ENCODE measurements at regions not wholly inside any gene's neighbourhood (a gene's known extent, or its start where the extent isn't known, plus 50 kb on each side); places are given as distances from the start of the nearest gene placed in this dataset.

GRCh38 chr18:66328296-66328878 is 275.5 kb downstream of the CDH19 start:
- no peak for DNase-seq
- Histone ChIP-seq H2BK12ac (ENCODE audit: low read length) (no peak overlapping the region), H2BK120ac (ENCODE audit: insufficient read depth, low read length, poor library complexity) (no peak overlapping the region), H3K4me2 (ENCODE audit: low read length) (no peak overlapping the region), H3K36me3 (ENCODE audit: control insufficient read depth in 1 of 2, insufficient read depth in 2 of 2, low read length in 2 of 2) (no peaks in the 10 kb centered on the region), H3K27ac (ENCODE audit: low read depth, low read length) (no peak overlapping the region), H2AFZ (ENCODE audit: insufficient read depth, low read length, poor library complexity) (no peak overlapping the region), H3K9ac (ENCODE audit: low read length) (no peak overlapping the region), H3K23ac (ENCODE audit: low read length) (no peak overlapping the region), H3K4me1 (ENCODE audit: control insufficient read depth in 1 of 2, insufficient read depth in 2 of 2, low read length in 2 of 2) (no peaks in the 10 kb centered on the region), H3K9me3 (ENCODE audit: insufficient read depth, low read depth, low read length) (no peaks in the 10 kb centered on the region), H2BK5ac (ENCODE audit: low read depth, low read length, poor library complexity) (no peak overlapping the region), H4K8ac (ENCODE audit: low read depth, low read length) (no peak overlapping the region), H3K4me3 (ENCODE audit: low read depth, low read length) (no peak overlapping the region), H3K18ac (ENCODE audit: low read length) (no peak overlapping the region), H4K12ac (ENCODE audit: low read depth, low read length) (no peak overlapping the region), H2AK5ac (ENCODE audit: low read length) (no peak overlapping the region), H3K79me2 (ENCODE audit: control insufficient read depth, insufficient read depth, low read length, poor library complexity) (no peaks in the 10 kb centered on the region), H3K79me1 (ENCODE audit: low read length) (no peaks in the 10 kb centered on the region), H3K27me3 (ENCODE audit: insufficient read depth, low read length) (no peaks in the 10 kb centered on the region), H4K91ac (ENCODE audit: low read depth, low read length) (no peak overlapping the region), H3K4ac (ENCODE audit: low read depth, low read length) (no peak overlapping the region), H3K14ac (ENCODE audit: low read length) (no peak overlapping the region)
- no CpG with 5 or more reads among the region's 4 CpGs for WGBS (ENCODE audit: extremely low coverage, insufficient coverage, insufficient read length)

GRCh38 chr18:66325251-66325650 is 278.6 kb downstream of the CDH19 start:
- no peak for DNase-seq
- Histone ChIP-seq H2BK120ac (ENCODE audit: insufficient read depth, low read length, poor library complexity) (no peak overlapping the region), H3K9ac (ENCODE audit: low read length) (no peak overlapping the region), H3K4ac (ENCODE audit: low read depth, low read length) (no peak overlapping the region), H3K36me3 (ENCODE audit: control insufficient read depth in 1 of 2, insufficient read depth in 2 of 2, low read length in 2 of 2) (no peaks in the 10 kb centered on the region), H2AK5ac (ENCODE audit: low read length) (no peak overlapping the region), H3K23ac (ENCODE audit: low read length) (no peak overlapping the region), H3K14ac (ENCODE audit: low read length) (no peak overlapping the region), H3K79me2 (ENCODE audit: control insufficient read depth, insufficient read depth, low read length, poor library complexity) (no peaks in the 10 kb centered on the region), H3K4me3 (ENCODE audit: low read depth, low read length) (no peak overlapping the region), H4K12ac (ENCODE audit: low read depth, low read length) (no peak overlapping the region), H3K27me3 (ENCODE audit: insufficient read depth, low read length) (no peaks in the 10 kb centered on the region), H2BK5ac (ENCODE audit: low read depth, low read length, poor library complexity) (no peak overlapping the region), H2AFZ (ENCODE audit: insufficient read depth, low read length, poor library complexity) (no peak overlapping the region), H3K9me3 (ENCODE audit: insufficient read depth, low read depth, low read length) (no peaks in the 10 kb centered on the region), H3K4me2 (ENCODE audit: low read length) (no peak overlapping the region), H2BK12ac (ENCODE audit: low read length) (no peak overlapping the region), H3K79me1 (ENCODE audit: low read length) (no peaks in the 10 kb centered on the region), H3K27ac (ENCODE audit: low read depth, low read length) (no peak overlapping the region), H3K18ac (ENCODE audit: low read length) (no peak overlapping the region), H4K8ac (ENCODE audit: low read depth, low read length) (no peak overlapping the region), H3K4me1 (ENCODE audit: control insufficient read depth in 1 of 2, insufficient read depth in 2 of 2, low read length in 2 of 2) (no peaks in the 10 kb centered on the region), H4K91ac (ENCODE audit: low read depth, low read length) (no peak overlapping the region)
- no CpG with 5 or more reads among the region's 5 CpGs for WGBS (ENCODE audit: extremely low coverage, insufficient coverage, insufficient read length)

GRCh38 chr18:66324616-66325015 is 279.3 kb downstream of the CDH19 start:
- no peak overlapping the region for H3K9ac ChIP-seq (ENCODE audit: low read length)
- no peak overlapping the region for H3K4me3 ChIP-seq (ENCODE audit: low read depth, low read length)
- H4K8ac ChIP-seq (ENCODE audit: low read depth, low read length) = no peak overlapping the region
- H2AFZ ChIP-seq (ENCODE audit: insufficient read depth, low read length, poor library complexity) = no peak overlapping the region
- H3K14ac ChIP-seq (ENCODE audit: low read length) = no peak overlapping the region
- no peak overlapping the region for H3K4ac ChIP-seq (ENCODE audit: low read depth, low read length)
- no peaks in the 10 kb centered on the region for H3K9me3 ChIP-seq (ENCODE audit: insufficient read depth, low read depth, low read length)
- H3K79me2 ChIP-seq (ENCODE audit: control insufficient read depth, insufficient read depth, low read length, poor library complexity) = no peaks in the 10 kb centered on the region
- H3K23ac ChIP-seq (ENCODE audit: low read length) = no peak overlapping the region
- no peak overlapping the region for H3K4me2 ChIP-seq (ENCODE audit: low read length)
- H4K91ac ChIP-seq (ENCODE audit: low read depth, low read length) = no peak overlapping the region
- no peaks in the 10 kb centered on the region for H3K27me3 ChIP-seq (ENCODE audit: insufficient read depth, low read length)
- no peaks in the 10 kb centered on the region for H3K36me3 ChIP-seq (ENCODE audit: control insufficient read depth in 1 of 2, insufficient read depth in 2 of 2, low read length in 2 of 2)
- H2BK120ac ChIP-seq (ENCODE audit: insufficient read depth, low read length, poor library complexity) = no peak overlapping the region
- no peaks in the 10 kb centered on the region for H3K79me1 ChIP-seq (ENCODE audit: low read length)
- no peaks in the 10 kb centered on the region for H3K4me1 ChIP-seq (ENCODE audit: control insufficient read depth in 1 of 2, insufficient read depth in 2 of 2, low read length in 2 of 2)
- no peak overlapping the region for H3K18ac ChIP-seq (ENCODE audit: low read length)
- H2AK5ac ChIP-seq (ENCODE audit: low read length) = no peak overlapping the region
- H3K27ac ChIP-seq (ENCODE audit: low read depth, low read length) = no peak overlapping the region
- H2BK12ac ChIP-seq (ENCODE audit: low read length) = no peak overlapping the region
- no peak overlapping the region for H2BK5ac ChIP-seq (ENCODE audit: low read depth, low read length, poor library complexity)
- H4K12ac ChIP-seq (ENCODE audit: low read depth, low read length) = no peak overlapping the region
- WGBS (ENCODE audit: extremely low coverage, insufficient coverage, insufficient read length) = no CpG with 5 or more reads among the region's 2 CpGs
- DNase-seq = no peak

- Histone ChIP-seq H3K23ac (ENCODE audit: low read length) (no peak overlapping the region), H3K36me3 (ENCODE audit: control insufficient read depth in 1 of 2, insufficient read depth in 2 of 2, low read length in 2 of 2) (no peaks in the 10 kb centered on the region), H2BK5ac (ENCODE audit: low read depth, low read length, poor library complexity) (no peak overlapping the region), H2BK120ac (ENCODE audit: insufficient read depth, low read length, poor library complexity) (no peak overlapping the region), H3K4me2 (ENCODE audit: low read length) (peak overlapping the region; percentile 25), H4K91ac (ENCODE audit: low read depth, low read length) (no peak overlapping the region), H4K8ac (ENCODE audit: low read depth, low read length) (no peak overlapping the region), H3K4me1 (ENCODE audit: control insufficient read depth in 1 of 2, insufficient read depth in 2 of 2, low read length in 2 of 2) (peaks cover 0 to 1% of the 10 kb centered on the region in 2 experiments), H3K18ac (ENCODE audit: low read length) (no peak overlapping the region), H3K79me2 (ENCODE audit: control insufficient read depth, insufficient read depth, low read length, poor library complexity) (no peaks in the 10 kb centered on the region), H3K79me1 (ENCODE audit: low read length) (no peaks in the 10 kb centered on the region), H2AK5ac (ENCODE audit: low read length) (no peak overlapping the region), H3K9me3 (ENCODE audit: insufficient read depth, low read depth, low read length) (no peaks in the 10 kb centered on the region), H3K27ac (ENCODE audit: low read depth, low read length) (peak overlapping the region; percentile 66), H3K14ac (ENCODE audit: low read length) (no peak overlapping the region), H4K12ac (ENCODE audit: low read depth, low read length) (no peak overlapping the region), H3K27me3 (ENCODE audit: insufficient read depth, low read length) (no peaks in the 10 kb centered on the region), H3K9ac (ENCODE audit: low read length) (no peak overlapping the region), H3K4me3 (ENCODE audit: low read depth, low read length) (no peak overlapping the region), H3K4ac (ENCODE audit: low read depth, low read length) (no peak overlapping the region), H2AFZ (ENCODE audit: insufficient read depth, low read length, poor library complexity) (no peak overlapping the region), H2BK12ac (ENCODE audit: low read length) (no peak overlapping the region)
- DNase-seq = no peak
- WGBS (ENCODE audit: extremely low coverage, insufficient coverage, insufficient read length) = no CpG with 5 or more reads among the region's 1 CpG
Measured at GRCh38 chr18:66317243-66318090, 286.4 kb downstream of the CDH19 start.
